OCI-LY3 (cell line): ENCODE measurements at regions not wholly inside any gene's neighbourhood (a gene's known extent, or its start where the extent isn't known, plus 50 kb on each side); places are given as distances from the start of the nearest gene placed in this dataset.

ENCODE experiments used
- CTCF ChIP-seq: fragments of 200-600, 300-600 bp; sonication (generic); IDR thresholded peaks from 2 replicates; pipeline ENCODE4 v1.5.1; 2014; ENCODE audit warnings: antibody characterized with exemption, low read length, low read depth
- EZH2phosphoT487 ChIP-seq: fragments of 200-600 bp; shearing (Covaris generic); IDR thresholded peaks from 2 replicates; pipeline ENCODE4 v1.6.1; 2018; ENCODE audit warnings: antibody characterized with exemption, mixed run types, low read depth

GRCh38 chr6:169954977-169955376 is 203.6 kb downstream of the ERMARD start:
- TF ChIP-seq CTCF (no peak), EZH2phosphoT487 (no peak)
